ENCODE measurements at regions not wholly inside any gene's neighbourhood (a gene's known extent, or its start where the extent isn't known, plus 50 kb on each side); places are given as distances from the start of the nearest gene placed in this dataset.
"Not testable (repeated sequence)": the region's sequence is repeated elsewhere in the genome, so short reads cannot be mapped to it uniquely, and the experiment has no call there.

- not testable (repeated sequence) for ATAC-seq (replicated peaks); H3K9me3 Mint-ChIP-seq; H3K4me1 Mint-ChIP-seq; H3K27me3 Mint-ChIP-seq; H3K4me3 Mint-ChIP-seq; H3K27ac Mint-ChIP-seq; H3K36me3 Mint-ChIP-seq (ENCODE audit: low read depth)
Measured at GRCh38 chrY:22472027-22472426, 68.8 kb downstream of the RBMY1J start.

- not testable (repeated sequence) for H3K9me3 Mint-ChIP-seq; H3K4me3 Mint-ChIP-seq; ATAC-seq (replicated peaks); H3K4me1 Mint-ChIP-seq; H3K27me3 Mint-ChIP-seq; H3K27ac Mint-ChIP-seq; H3K36me3 Mint-ChIP-seq (ENCODE audit: low read depth)
Measured at GRCh38 chrY:22477846-22478245, 74.6 kb downstream of the RBMY1J start.

DNA sequence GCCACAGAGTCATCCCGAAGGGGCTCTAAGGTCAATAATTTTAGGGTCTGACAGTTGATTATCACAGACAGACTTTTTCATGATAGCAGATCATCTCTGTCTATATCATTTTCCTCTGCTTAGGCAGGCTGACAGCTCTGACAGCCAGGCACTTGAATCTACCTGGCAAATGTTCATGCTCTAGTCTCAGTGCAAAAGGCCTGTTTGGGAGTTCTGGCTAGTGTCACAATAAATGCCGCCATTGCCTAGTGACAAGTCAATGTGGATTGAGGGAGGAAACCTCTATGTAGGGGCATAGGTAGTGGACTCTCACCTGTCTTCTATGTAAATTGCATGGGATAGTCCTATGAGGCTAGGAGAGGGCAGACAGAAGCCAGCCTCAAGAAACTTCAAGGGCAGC lies 81.3 kb downstream of the RBMY1J start:
- not testable (repeated sequence) for H3K27ac Mint-ChIP-seq

DNA sequence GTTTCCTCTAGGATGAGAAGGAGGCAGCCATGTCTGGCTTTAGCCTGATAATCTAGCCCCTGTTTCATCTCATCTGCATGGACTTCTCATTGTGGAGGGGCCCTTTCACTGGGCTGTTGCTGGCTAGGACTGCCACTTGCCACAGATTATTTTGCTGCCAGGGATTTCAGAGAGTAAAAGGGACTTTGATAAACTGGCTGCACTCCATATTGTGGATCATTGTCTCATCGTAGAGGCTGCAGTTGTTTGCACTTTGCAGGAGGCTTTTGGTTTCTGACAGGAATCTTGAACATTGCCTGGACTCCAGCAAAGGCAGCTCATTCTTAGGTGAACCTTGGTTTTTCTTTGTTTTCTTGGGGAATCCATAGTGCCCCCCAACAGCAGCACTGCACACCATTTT lies 85.5 kb downstream of the RBMY1J start:
- not testable (repeated sequence) for H3K9me3 Mint-ChIP-seq; H3K4me3 Mint-ChIP-seq; H3K27ac Mint-ChIP-seq; ATAC-seq (replicated peaks); H3K36me3 Mint-ChIP-seq (ENCODE audit: low read depth); H3K27me3 Mint-ChIP-seq; H3K4me1 Mint-ChIP-seq

More for the DNA sequence above, 81.3 kb downstream of the RBMY1J start:
- not testable (repeated sequence) for H3K4me3 Mint-ChIP-seq; H3K27me3 Mint-ChIP-seq; H3K36me3 Mint-ChIP-seq (ENCODE audit: low read depth); H3K9me3 Mint-ChIP-seq; ATAC-seq (replicated peaks); H3K4me1 Mint-ChIP-seq

- not testable (repeated sequence) for H3K9me3 Mint-ChIP-seq; H3K36me3 Mint-ChIP-seq (ENCODE audit: low read depth); H3K4me3 Mint-ChIP-seq; ATAC-seq (replicated peaks); H3K27ac Mint-ChIP-seq; H3K27me3 Mint-ChIP-seq; H3K4me1 Mint-ChIP-seq
Measured at GRCh38 chrY:22499756-22500155, 96.5 kb downstream of the RBMY1J start.

DNA sequence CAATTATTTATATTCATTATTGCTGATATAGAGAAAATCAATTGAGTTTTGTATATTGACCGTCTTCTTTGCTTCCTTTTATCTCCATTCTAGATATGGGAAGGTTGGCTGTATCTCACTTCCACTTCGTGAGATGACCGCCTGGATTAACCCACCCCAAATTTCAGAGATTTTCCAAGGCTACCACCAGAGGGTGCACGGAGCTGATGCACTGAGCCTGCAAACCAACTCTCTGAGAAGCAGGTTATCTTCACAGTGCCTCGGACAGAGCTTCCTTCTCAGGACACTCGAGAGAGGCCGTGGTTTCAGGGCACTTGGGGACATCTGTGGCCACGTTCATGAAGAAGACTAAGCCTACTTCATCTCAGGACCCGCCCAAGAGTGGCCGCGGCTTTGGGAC lies 110.5 kb downstream of the RBMY1J start:
- ATAC-seq (replicated peaks); H3K4me1 Mint-ChIP-seq; H3K27ac Mint-ChIP-seq; H3K4me3 Mint-ChIP-seq; H3K27me3 Mint-ChIP-seq; H3K9me3 Mint-ChIP-seq; H3K36me3 Mint-ChIP-seq (ENCODE audit: low read depth): not testable (repeated sequence)

DNA sequence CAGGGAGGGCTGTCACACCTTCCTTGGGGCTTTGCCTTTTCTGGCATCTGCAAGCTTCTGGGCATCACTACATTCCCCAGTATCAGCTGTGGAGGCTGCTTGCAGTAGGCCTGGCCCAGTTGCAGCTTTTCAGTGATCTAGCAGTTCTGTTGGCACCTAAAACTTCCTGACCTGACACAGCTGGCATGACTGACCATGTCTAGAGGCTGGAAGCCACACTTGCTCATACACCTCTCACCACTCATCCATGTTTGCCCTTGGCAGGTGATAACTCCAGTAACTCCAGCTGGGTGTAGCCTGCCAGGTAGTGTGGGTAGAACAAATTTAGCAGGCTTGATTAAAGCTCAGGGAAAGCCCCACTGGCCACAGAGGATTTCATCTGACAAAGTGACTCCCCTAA lies 122.6 kb downstream of the RBMY1J start:
- not testable (repeated sequence) for H3K4me1 Mint-ChIP-seq; H3K9me3 Mint-ChIP-seq; H3K27me3 Mint-ChIP-seq; H3K27ac Mint-ChIP-seq; ATAC-seq (replicated peaks); H3K4me3 Mint-ChIP-seq; H3K36me3 Mint-ChIP-seq (ENCODE audit: low read depth)

DNA sequence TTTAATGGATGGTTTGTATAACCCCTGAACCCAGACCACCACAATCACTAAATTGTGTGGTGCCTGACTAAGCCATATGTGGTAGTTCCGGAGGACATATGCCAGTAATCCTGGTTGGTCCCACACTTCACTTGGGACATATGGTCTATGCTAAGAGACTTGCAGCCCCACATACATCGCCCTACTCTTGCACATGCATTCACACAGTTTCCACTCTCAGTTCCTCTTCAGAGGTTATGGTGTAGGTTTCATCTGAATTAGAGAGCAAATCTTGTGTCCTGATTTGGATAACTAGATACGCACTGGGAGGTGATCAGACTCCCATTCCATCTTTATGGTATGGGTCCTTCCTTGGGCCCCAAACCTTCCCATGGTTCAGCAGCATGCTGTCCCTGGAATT lies 169.8 kb downstream of the RBMY1J start:
- H3K36me3 Mint-ChIP-seq (ENCODE audit: low read depth); H3K27me3 Mint-ChIP-seq; H3K4me3 Mint-ChIP-seq; H3K4me1 Mint-ChIP-seq; ATAC-seq (replicated peaks); H3K9me3 Mint-ChIP-seq; H3K27ac Mint-ChIP-seq: not testable (repeated sequence)

GRCh38 chrY:22598767-22599166 lies 195.6 kb downstream of the RBMY1J start:
- H3K4me3 Mint-ChIP-seq; H3K36me3 Mint-ChIP-seq (ENCODE audit: low read depth); H3K27ac Mint-ChIP-seq: not testable (repeated sequence)

GRCh38 chrY:22605036-22605435 lies 201.8 kb downstream of the RBMY1J start:
- not testable (repeated sequence) for H3K4me3 Mint-ChIP-seq; H3K4me1 Mint-ChIP-seq; H3K27ac Mint-ChIP-seq; H3K9me3 Mint-ChIP-seq; ATAC-seq (replicated peaks); H3K27me3 Mint-ChIP-seq; H3K36me3 Mint-ChIP-seq (ENCODE audit: low read depth)

More at GRCh38 chrY:22598767-22599166, 195.6 kb downstream of the RBMY1J start:
- H3K27me3 Mint-ChIP-seq, H3K4me1 Mint-ChIP-seq, H3K9me3 Mint-ChIP-seq: not testable (repeated sequence)
- peak; percentile 76 for ATAC-seq (replicated peaks)

DNA sequence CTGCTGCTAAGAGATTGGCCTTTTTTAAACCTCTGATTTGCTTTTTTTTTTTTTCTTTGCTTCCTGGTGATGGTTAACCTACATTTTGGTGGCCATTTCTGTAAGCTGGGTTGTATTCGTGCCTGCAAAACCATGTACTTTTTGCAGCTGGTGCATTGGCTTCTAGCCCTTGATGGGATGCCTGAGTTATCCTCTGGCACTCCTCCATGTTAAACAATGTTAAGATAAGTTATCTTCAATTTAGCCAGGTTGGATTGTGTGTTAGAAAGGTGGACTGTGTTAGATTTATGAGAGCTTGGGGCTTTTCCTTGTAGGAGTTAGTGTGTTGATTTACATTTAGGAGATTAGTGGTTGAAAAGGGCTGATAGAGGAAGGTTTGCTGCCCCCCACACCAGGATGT lies 202.4 kb downstream of the RBMY1J start:
- not testable (repeated sequence) for H3K4me1 Mint-ChIP-seq; H3K9me3 Mint-ChIP-seq; H3K4me3 Mint-ChIP-seq; H3K27ac Mint-ChIP-seq; H3K36me3 Mint-ChIP-seq (ENCODE audit: low read depth); ATAC-seq (replicated peaks); H3K27me3 Mint-ChIP-seq

DNA sequence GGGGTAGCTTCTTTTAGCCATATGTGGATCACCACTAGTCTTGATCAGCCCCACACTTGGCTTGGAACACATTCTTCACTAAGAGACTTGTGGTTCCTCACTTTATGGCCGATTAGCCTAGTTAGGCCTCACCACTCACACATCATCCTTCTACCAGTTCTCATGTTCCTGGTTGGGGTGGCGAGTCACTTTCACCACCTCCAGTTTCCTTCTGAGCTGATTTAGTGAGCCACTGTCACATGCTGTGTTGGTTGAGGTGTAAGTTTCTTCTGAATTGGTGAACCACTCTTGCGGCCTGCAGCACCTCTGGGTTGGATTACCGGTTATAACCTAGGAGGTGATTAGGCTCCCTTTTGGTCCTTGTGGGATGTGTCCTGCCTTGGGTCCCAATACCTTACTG lies 203.7 kb downstream of the RBMY1J start:
- not testable (repeated sequence) for H3K4me3 Mint-ChIP-seq; H3K9me3 Mint-ChIP-seq; H3K27ac Mint-ChIP-seq; H3K4me1 Mint-ChIP-seq; H3K36me3 Mint-ChIP-seq (ENCODE audit: low read depth); H3K27me3 Mint-ChIP-seq
- peak; percentile 78 for ATAC-seq (replicated peaks)

- not testable (repeated sequence) for H3K36me3 Mint-ChIP-seq (ENCODE audit: low read depth); H3K4me1 Mint-ChIP-seq; H3K4me3 Mint-ChIP-seq; H3K27me3 Mint-ChIP-seq; H3K27ac Mint-ChIP-seq; H3K9me3 Mint-ChIP-seq; ATAC-seq (replicated peaks)
Measured at GRCh38 chrY:22612772-22613171, 209.6 kb downstream of the RBMY1J start.

Data from activated T-helper 17 cell treated with anti-CD3 and anti-CD28 coated beads, Interleukin-2, amount 50 U/mL, for 72 hours (primary cell).